ENCODE measurements at regions not wholly inside any gene's neighbourhood (a gene's known extent, or its start where the extent isn't known, plus 50 kb on each side); places are given as distances from the start of the nearest gene placed in this dataset.

GRCh38 chr4:128686810-128687209 is 122.7 kb upstream of the JADE1 start:
- no peaks in the 10 kb centered on the region for H3K36me3 ChIP-seq (ENCODE audit: low read depth)
- H3K4me2 ChIP-seq = no peak overlapping the region
- no peaks in the 10 kb centered on the region for H3K9me2 ChIP-seq (ENCODE audit: insufficient read depth)
- no peaks in the 10 kb centered on the region for H3K4me1 ChIP-seq (replicated peaks; ENCODE audit: insufficient read depth)
- H3K4me3 ChIP-seq = no peak overlapping the region
- H3F3A ChIP-seq (ENCODE audit: insufficient read depth, low read depth) = no peaks in the 10 kb centered on the region
- BruUV-seq (replicated peaks) = no TSS peak
- no peaks in the 10 kb centered on the region for H3K27me3 ChIP-seq (ENCODE audit: insufficient read depth, low read depth)
- H3K9me3 ChIP-seq (ENCODE audit: insufficient read depth, low read depth) = no peaks in the 10 kb centered on the region
- no peaks in the 10 kb centered on the region for H4K20me1 ChIP-seq (ENCODE audit: insufficient read depth)
- intact Hi-C loops (cut with micrococcal nuclease; ENCODE audit: unreplicated experiment) = no loop called here
- no peak overlapping the region for H2AFZ ChIP-seq
- no peak overlapping the region for H3K27ac ChIP-seq
- H3K79me2 ChIP-seq (ENCODE audit: low read depth) = no peaks in the 10 kb centered on the region
- CTCF ChIA-PET = no interaction called here
- POLR2A ChIA-PET (ENCODE audit: unreplicated experiment) = no interaction called here
- no peak for DNase-seq
- TF ChIP-seq CTCF (conservative IDR thresholded peaks at IDR 0.05) (no peak), EZH2 (IDR thresholded peaks at IDR 0.05; ENCODE audit: low read depth) (no peak)

- Histone ChIP-seq H3K9me2 (ENCODE audit: insufficient read depth) (no peaks in the 10 kb centered on the region), H2AFZ (no peak overlapping the region), H3K27ac (no peak overlapping the region), H3K36me3 (ENCODE audit: low read depth) (no peaks in the 10 kb centered on the region), H3K4me2 (no peak overlapping the region), H3K4me1 (replicated peaks; ENCODE audit: insufficient read depth) (no peaks in the 10 kb centered on the region), H3K9me3 (ENCODE audit: insufficient read depth, low read depth) (no peaks in the 10 kb centered on the region), H3K79me2 (ENCODE audit: low read depth) (no peaks in the 10 kb centered on the region), H4K20me1 (ENCODE audit: insufficient read depth) (no peaks in the 10 kb centered on the region), H3K27me3 (ENCODE audit: insufficient read depth, low read depth) (no peaks in the 10 kb centered on the region), H3F3A (ENCODE audit: insufficient read depth, low read depth) (no peaks in the 10 kb centered on the region), H3K4me3 (no peak overlapping the region)
- CTCF ChIA-PET = no interaction called here
- TF ChIP-seq EZH2 (IDR thresholded peaks at IDR 0.05; ENCODE audit: low read depth) (no peak), CTCF (conservative IDR thresholded peaks at IDR 0.05) (no peak)
- intact Hi-C loops (cut with micrococcal nuclease; ENCODE audit: unreplicated experiment) = no loop called here
- POLR2A ChIA-PET (ENCODE audit: unreplicated experiment) = no interaction called here
- DNase-seq = no peak
- BruUV-seq (replicated peaks) = no TSS peak
Observed at GRCh38 chr4:128686032-128686465, 123.5 kb upstream of the JADE1 start.

- TF ChIP-seq EZH2 (IDR thresholded peaks at IDR 0.05; ENCODE audit: low read depth) = no peak
- TF ChIP-seq CTCF (conservative IDR thresholded peaks at IDR 0.05) = no peak
- Histone ChIP-seq H3K79me2 (ENCODE audit: low read depth) (no peaks in the 10 kb centered on the region), H3K9me3 (ENCODE audit: insufficient read depth, low read depth) (no peaks in the 10 kb centered on the region), H3K27me3 (ENCODE audit: insufficient read depth, low read depth) (no peaks in the 10 kb centered on the region), H3K36me3 (ENCODE audit: low read depth) (no peaks in the 10 kb centered on the region), H3K4me2 (no peak overlapping the region), H3K9me2 (ENCODE audit: insufficient read depth) (no peaks in the 10 kb centered on the region), H3K4me1 (replicated peaks; ENCODE audit: insufficient read depth) (no peaks in the 10 kb centered on the region), H4K20me1 (ENCODE audit: insufficient read depth) (no peaks in the 10 kb centered on the region), H3K4me3 (no peak overlapping the region), H3K27ac (no peak overlapping the region), H3F3A (ENCODE audit: insufficient read depth, low read depth) (no peaks in the 10 kb centered on the region), H2AFZ (no peak overlapping the region)
- POLR2A ChIA-PET (ENCODE audit: unreplicated experiment) = no interaction called here
- CTCF ChIA-PET = no interaction called here
- no TSS peak for BruUV-seq (replicated peaks)
- intact Hi-C loops (cut with micrococcal nuclease; ENCODE audit: unreplicated experiment) = no loop called here
- DNase-seq = no peak
Observed at GRCh38 chr4:128684016-128684415, 125.5 kb upstream of the JADE1 start.
